Non-pigmented ciliary epithelial cell (primary cell): ENCODE measurements at regions not wholly inside any gene's neighbourhood (a gene's known extent, or its start where the extent isn't known, plus 50 kb on each side); places are given as distances from the start of the nearest gene placed in this dataset.
A peak's percentile ranks its signal among the peaks of the same experiment; 100 is the strongest.
"Not testable (repeated sequence)": the region's sequence is repeated elsewhere in the genome, so short reads cannot be mapped to it uniquely, and the experiment has no call there.

Experiments
- DNase-seq: peaks from one replicate; pipeline ENCODE4 v3.0.0-alpha.2; 2010; ENCODE audit warnings: low read depth

- peak; percentile 18 for DNase-seq
These were observed 440.4 kb upstream of the CDH20 start for GRCh38 chr18:60892855-60893254.

- DNase-seq: no peak
These were observed 439.7 kb upstream of the CDH20 start for GRCh38 chr18:60893355-60894097.

- no peak for DNase-seq
These were observed 438.8 kb upstream of the CDH20 start for GRCh38 chr18:60894254-60894945.

DNA sequence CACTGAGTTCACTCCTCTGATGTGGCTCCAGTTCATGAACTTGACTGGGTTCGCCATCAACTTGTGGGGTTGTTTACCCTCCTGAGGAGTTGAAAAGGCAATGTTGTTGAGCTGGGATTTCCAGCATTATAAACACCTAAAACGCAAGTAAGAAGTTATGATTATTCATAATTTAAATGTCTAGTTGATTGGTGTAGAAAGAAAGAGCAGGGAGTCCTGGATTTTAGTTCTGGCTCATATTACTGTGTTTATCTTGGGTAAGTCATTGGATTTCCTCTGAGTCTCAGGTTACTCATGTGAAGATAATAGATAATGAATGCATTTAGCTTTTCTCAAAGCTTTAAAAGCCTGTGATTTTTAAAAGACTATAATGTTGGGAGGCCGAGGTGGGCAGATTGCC is 438.0 kb upstream of the CDH20 start:
- DNase-seq: no peak

DNA sequence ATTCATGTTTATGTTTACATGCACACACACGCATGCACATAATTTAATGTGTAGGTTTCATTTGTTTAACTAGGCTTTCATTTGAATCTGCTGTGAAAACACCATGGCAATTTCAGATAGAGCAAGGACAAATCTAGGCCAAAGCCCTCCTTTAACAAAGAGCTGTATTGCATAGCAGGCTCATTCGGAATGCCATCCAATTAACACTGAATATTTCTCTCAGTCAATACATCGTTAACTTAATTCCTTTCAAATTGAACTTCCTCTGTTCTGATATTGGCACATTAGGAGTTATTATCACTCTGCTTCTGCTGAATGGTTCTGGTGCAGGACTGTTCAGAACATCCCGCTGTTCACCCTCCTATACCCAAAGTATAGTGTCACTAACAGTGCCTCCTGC is 435.1 kb upstream of the CDH20 start:
- no peak for DNase-seq

GRCh38 chr18:60905699-60906098 is 427.5 kb upstream of the CDH20 start:
- DNase-seq: peak; percentile 14

- no peak for DNase-seq
These were observed 422.7 kb upstream of the CDH20 start for GRCh38 chr18:60910534-60910933.

DNA sequence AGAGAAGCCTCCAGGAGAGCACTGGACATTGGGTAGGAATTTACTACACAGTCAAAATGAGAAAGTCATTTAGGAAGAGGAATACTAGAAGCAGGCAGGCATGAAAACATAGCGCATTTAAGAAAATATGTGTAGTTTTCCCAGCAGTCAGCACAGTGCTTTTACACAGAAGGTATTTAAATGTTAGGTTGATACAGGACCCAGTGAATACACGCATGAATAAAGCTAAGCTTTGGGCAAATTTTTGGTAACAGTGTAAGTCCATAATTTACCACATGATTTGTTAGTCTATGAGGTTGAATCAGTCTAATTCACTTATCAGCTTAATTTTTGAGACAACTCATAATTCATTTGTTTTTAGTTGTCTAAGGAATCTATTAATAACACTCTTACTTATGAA is 421.7 kb upstream of the CDH20 start:
- DNase-seq: no peak

DNA sequence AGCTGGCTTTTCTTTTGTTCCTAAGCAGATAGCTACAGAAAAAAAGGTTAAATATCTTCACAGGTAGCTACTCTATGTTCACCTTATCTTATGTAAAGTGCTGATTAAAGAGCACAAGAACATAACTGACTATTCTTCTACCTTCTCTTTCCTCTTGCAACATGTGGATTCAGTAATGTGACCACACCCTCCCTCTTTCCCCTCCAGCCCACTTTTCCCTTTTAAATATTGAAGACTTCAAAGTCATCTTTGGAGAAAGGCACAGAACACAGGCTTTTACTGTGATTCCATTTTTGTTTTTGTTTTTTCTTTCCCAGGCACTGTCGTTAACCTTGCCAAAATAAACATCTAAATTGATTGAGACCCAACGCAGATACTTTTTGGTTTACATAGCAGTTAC is 418.1 kb upstream of the CDH20 start:
- DNase-seq: no peak

DNA sequence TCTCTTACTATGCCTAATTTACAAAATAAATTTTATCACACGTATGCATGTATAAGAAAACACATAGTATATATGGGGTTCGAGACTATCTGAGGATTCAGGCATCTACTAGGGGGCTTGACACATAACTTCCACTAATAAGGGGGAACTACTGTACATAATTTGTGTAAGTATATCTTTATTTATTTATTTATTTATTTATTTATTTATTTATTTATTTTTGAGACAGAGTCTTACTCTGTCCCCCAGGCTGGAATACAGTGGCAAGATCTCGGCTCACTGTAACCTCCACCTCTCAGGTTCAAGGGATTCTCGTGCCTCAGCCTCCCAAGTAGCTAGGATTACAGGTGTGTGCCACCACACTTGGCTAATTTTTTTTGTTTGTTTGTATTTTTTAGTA is 414.4 kb upstream of the CDH20 start:
- DNase-seq: not testable (repeated sequence)

DNA sequence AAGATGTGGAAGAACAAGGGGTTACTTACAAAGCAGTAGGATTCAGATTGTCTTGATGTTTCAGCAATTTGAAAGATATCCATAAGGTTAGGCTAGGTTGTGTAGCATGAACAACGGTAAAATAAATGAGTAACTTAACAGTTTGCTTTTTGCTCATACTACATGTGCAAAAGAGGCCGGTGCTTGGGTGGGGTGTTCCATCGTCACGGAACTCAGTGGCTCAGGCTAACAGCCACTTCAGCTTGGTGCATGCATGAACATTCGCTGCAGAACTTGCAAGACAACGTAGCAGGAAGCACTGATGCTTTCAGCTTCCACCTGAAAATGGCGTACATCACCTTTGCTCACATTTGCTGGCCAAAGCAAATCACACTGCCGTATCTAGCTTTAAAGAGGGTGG is 407.3 kb upstream of the CDH20 start:
- DNase-seq: no peak

DNA sequence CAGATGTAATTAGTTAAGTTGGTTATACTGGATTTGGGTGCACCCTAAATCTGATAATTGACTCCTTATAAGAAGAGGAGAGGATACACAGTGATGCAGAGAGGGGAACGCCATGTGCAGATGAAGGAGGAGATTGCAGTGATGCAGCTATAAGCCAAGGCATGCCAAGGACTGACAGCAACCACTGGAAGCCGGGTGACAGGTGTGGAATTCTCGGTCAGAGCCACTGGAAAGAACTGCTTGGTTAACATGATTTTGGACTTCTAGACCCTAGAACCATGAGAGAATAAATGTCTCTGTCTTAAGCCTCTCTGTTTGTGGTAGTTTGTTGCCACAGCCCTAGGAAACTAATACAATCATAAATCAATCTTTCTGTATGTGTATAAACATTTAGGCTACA is 403.3 kb upstream of the CDH20 start:
- DNase-seq: no peak

DNA sequence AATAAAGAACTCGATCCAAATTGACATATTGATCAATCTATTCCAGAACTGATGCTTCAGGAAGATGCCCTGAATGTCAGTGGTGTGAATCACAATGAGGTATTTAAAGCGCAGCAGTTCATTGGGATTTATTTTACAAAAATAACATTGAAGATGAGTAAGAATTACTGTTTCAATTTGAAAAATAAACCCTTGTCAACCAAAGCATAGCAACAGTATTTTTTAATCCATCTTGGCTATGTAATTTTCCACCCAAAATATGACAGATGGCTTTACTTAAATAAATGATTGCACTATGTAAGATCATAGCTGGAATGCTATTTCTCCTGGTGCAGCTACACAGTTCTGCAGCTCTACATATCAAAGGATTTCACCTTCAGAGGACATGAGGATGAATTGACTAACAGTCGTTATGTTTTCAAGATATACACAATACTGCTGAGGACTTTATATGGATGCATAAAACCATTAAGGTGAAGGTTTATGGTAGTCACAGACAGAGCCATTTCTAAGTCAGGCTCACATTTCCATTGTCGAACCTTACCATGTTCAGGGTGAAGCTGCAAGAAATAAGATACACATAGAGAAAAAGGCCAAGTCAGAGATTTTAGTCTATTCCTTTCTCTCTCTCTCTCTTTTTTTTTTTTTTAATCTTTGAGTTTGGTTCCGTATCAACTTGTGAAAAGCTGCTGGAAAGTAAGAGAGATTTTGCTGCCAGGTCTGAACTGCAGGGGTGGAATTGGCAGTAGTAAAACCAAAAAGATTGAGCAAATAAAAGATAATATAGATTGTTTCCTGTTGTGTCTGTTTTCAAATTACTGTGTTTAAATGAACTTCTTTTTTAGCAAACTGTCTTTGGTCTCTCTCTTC is 398.0 kb upstream of the CDH20 start:
- DNase-seq: no peak

GRCh38 chr18:60936101-60936500 is 397.1 kb upstream of the CDH20 start:
- no peak for DNase-seq

DNA sequence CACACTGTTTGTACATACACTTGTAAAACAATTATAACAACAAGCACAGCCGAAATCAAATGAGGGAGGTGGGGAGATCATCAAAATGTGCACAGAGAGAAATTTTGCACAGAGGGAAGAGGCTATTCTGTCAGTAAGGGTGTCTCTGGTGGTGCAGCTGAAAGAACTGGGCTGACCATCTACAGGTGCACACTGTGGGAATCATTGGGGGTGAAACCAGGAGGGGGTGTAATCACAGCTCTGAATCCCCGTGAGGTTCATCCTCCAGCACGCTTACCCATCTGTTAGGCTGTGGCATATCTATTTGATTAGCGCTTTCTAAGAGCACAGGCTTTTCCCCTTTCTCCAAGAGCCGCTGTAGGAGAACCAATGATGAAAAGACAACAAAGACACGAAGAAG is 389.9 kb upstream of the CDH20 start:
- no peak for DNase-seq

GRCh38 chr18:60950634-60951033 is 382.6 kb upstream of the CDH20 start:
- no peak for DNase-seq

DNA sequence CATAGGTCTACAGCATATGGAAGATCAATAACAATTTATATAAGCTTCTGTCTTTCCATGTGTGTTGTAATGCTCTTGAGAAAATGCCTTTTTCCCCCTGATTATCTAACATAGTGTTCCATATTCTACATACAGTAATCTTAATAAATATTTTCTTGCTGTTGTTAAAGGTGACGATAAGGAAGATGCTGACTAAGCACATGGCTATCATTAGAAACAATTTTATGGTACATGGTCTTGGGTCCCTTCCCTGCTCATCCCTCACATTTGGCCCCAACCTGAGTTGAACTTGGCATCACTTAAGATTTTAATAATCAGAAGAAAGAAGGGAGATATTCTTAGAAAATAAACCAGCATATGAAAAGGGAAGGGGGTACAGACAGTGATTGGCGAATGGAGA is 382.1 kb upstream of the CDH20 start:
- no peak for DNase-seq

- DNase-seq: no peak
These were observed 370.6 kb upstream of the CDH20 start for GRCh38 chr18:60962625-60963024.

GRCh38 chr18:60965856-60966255 is 367.4 kb upstream of the CDH20 start:
- DNase-seq: no peak

DNA sequence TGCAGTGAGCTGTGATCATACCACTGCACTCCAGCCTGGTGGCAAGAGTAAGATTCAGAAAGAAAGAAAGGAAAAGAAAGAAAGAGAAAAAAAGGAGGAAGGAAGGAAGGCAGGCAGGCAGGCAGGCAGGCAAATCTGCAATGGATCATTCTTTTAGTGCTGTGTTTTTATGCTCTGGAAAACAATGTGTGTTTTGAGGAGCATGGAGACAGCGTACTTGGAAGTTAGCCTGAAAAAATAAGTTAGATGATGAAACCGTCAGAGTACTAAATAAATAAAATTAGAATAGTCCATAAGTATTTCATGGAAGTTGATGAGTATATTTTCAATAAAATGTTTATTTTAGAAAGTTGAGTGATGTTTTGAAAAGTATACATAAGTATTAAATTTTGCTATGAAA is 366.4 kb upstream of the CDH20 start:
- DNase-seq: no peak

GRCh38 chr18:60975420-60975819 is 357.8 kb upstream of the CDH20 start:
- DNase-seq: no peak

- DNase-seq: no peak
These were observed 356.3 kb upstream of the CDH20 start for GRCh38 chr18:60976976-60977375.

DNA sequence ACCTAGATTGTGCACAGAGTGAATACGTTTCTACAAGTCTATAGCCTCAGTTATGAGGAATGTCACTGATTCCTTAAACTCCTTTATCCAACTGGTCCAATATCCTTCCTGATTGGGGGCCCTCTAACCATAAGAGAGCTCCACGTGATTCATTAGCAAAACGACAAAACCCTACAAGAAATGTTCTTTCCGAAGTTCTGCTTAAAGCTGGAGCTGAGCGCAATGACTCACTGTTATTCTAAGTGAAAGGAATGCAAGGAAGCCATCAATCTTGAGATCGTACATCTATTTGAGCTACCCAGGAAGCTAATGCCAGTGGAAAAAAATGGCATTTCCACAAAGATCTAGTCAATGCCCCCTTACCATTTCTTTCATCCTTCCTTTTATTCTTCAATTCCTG is 354.9 kb upstream of the CDH20 start:
- DNase-seq: peak; percentile 63
